ENCODE measurements at regions not wholly inside any gene's neighbourhood (a gene's known extent, or its start where the extent isn't known, plus 50 kb on each side); places are given as distances from the start of the nearest gene placed in this dataset.

DNA sequence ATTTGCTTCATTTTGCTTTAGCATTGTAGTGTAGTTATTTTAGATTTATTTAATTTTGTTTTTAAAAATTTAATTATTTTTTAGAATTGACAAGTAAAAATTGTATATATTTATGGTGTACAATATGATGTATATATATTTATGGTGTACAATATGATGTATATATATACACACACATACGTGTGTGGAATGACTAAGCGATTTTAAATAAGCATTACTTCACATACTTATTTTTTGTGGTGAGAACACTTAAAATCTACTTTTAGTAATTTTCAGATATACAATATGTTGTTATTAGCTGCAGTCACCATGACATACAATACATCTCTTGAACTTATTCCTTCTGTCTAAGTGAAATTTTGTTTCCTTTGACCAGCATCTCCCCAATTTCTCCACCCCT lies 172.9 kb downstream of the SPRY1 start:
- TF ChIP-seq, protein P1, sequence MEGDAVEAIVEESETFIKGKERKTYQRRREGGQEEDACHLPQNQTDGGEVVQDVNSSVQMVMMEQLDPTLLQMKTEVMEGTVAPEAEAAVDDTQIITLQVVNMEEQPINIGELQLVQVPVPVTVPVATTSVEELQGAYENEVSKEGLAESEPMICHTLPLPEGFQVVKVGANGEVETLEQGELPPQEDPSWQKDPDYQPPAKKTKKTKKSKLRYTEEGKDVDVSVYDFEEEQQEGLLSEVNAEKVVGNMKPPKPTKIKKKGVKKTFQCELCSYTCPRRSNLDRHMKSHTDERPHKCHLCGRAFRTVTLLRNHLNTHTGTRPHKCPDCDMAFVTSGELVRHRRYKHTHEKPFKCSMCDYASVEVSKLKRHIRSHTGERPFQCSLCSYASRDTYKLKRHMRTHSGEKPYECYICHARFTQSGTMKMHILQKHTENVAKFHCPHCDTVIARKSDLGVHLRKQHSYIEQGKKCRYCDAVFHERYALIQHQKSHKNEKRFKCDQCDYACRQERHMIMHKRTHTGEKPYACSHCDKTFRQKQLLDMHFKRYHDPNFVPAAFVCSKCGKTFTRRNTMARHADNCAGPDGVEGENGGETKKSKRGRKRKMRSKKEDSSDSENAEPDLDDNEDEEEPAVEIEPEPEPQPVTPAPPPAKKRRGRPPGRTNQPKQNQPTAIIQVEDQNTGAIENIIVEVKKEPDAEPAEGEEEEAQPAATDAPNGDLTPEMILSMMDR (IDR thresholded peaks at IDR 0.05; ENCODE audit: low read depth, low read length) = no peak
- H3K4me3 ChIP-seq (ENCODE audit: low read depth, low read length) = no peak overlapping the region

DNA sequence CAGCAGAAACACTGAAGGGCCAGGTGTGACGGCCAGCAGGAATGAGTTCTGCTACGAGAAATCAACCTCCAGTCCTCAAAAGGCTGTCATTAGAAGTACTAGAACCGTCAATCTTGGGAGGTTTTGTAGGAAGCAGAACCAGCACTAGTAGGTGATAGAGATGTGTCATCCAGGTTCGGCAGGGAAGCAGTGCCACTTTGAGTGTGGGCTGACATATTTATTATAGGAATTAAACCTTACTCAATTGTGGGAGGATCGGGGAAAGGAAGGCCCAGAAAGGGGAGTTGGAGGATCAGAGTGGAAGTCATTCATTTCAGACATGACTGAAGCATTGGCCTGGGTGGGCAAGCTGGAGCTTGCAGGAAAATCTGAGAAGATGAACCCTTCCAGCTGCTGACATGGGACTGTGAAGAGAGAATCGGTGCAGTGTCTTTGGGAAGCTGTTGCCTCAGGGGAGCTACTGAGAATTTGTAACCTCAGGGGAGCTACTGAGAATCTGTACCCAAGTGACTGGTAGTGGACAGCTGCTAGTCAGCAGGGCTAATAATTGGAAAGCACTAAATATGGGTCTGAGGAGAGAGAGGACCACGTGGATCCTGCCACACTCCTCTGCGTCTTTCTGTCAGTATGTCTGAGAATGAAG lies 177.4 kb downstream of the SPRY1 start:
- H3K4me3 ChIP-seq (ENCODE audit: low read depth, low read length) = no peak overlapping the region
- TF ChIP-seq, protein P1 (IDR thresholded peaks at IDR 0.05; ENCODE audit: low read depth, low read length) = no peak

DNA sequence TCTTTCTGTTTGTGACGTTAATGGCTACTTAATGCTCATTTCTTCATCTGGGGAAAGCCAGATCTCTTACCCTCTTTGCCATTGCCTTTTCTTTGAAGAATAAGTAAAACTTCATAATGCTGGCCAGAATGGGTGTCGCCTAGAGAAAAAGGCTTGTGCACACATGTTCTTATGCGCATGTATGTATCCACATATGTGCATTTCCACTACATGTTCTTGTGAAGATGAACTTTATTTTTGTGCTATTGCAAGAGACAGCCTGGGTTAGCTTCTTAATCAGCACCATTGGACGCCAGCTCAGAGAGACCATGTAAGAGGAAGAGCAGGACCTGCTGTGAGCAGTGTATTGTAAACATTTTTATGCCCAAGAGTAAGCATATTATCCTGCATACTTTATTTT lies 178.7 kb downstream of the SPRY1 start:
- TF ChIP-seq, protein P1 (IDR thresholded peaks at IDR 0.05; ENCODE audit: low read depth, low read length) = no peak
- H3K4me3 ChIP-seq (ENCODE audit: low read depth, low read length) = no peak overlapping the region

DNA sequence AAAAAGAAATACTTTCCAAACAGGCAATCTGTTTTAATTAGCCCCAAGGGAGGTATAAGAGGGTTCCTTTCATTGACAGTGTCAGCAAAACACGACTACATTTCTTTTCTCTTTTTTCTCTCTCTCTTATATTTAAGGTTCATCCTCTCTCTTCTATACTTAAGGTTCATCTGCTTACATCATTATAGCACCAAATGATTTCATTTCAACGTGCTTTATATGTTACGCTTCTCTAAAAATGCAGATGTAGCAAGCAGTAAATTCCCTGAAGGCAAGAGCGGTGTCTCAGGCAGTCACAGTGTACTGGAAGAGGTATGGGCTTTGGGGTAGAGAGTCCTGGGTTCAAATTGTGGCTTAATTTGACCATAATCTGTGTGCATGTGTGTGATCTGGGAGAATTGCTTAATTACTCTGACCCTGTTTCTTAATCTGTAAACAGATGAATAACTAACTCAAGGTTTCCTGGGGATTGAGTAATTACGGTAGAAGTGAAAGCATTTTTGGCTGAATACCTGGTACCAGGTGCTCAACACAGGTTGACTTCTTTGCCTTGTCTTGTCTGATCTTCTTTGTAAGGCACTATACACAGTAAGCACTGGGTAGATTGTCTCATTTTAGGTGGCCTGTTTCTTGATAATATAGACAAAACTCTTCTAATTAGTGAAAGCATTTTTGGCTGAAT lies 180.8 kb downstream of the SPRY1 start:
- no peak overlapping the region for H3K4me3 ChIP-seq (ENCODE audit: low read depth, low read length)
- TF ChIP-seq, protein P1 (IDR thresholded peaks at IDR 0.05; ENCODE audit: low read depth, low read length) = no peak

DNA sequence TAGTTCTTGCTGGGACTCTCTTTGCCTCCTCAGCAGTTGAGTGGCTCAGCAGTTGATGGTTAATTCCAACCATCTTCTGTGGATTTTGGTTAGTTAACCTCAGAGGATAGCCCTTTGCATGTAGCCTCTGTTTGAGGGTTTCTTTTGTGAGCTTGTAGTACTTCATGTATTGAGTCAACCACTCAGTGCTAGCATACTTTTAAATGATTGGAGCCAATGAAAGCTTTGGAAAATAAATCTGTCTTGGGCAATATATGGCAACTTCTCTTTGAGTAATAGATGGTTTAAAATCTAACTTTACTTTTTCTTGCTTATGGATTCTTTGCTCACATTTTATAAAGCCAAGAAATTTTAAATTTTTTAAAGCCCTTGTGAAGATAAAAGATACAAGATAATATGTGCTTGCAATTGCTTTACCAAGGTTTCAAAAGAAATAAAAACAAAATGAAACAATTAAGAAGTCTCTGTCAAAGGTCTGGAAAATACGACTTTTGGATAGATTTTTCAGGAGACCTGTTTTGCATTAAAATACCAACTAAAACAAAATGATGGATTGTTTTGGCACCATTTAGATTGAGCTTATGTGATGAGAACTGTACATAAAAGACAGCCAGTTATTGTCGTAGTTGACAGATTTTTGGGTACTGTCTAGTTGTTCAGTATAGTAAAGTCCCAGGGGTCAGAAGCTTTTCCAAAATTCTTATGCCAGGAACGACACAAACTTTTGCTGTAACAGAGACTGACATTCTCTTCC lies 181.9 kb downstream of the SPRY1 start:
- TF ChIP-seq, protein P1 (IDR thresholded peaks at IDR 0.05; ENCODE audit: low read depth, low read length) = no peak
- H3K4me3 ChIP-seq (ENCODE audit: low read depth, low read length) = no peak overlapping the region

DNA sequence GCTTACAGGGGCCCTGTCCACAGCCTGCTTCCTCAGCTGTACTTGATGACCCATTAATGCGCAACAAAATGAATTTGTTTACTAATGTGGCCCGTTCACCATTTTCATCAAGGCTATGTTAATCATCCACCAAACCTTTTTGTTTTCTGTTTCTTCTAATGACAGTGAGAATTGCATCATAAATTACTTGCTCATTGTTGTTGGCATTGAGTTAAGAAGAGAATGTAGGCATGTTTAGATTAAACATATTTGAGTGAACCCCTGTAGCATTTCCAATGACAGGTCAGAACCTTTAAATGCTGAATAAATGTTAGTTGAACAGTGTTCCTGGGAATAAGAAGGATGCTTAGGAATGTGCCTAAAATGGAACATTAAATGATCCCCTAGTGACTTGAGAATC lies 183.4 kb downstream of the SPRY1 start:
- no peak overlapping the region for H3K4me3 ChIP-seq (ENCODE audit: low read depth, low read length)
- TF ChIP-seq, protein P1 (IDR thresholded peaks at IDR 0.05; ENCODE audit: low read depth, low read length) = no peak
